HCT116 (cell line): ENCODE measurements at regions not wholly inside any gene's neighbourhood (a gene's known extent, or its start where the extent isn't known, plus 50 kb on each side); places are given as distances from the start of the nearest gene placed in this dataset.

Experiments used
- ATAC-seq: fragments of 200-7000 bp; cut with Tn5 transposase; 2 replicates; pipeline ENCODE4 v1.9.1; 2020; ENCODE audit warnings: mild to moderate bottlenecking, moderate library complexity
- BruUV-seq: library from RNA; stranded (reverse); fragments of 400-500 nt; replicated peaks from 2 replicates; lab custom pipeline; 2021; lab: Mats Ljungman, UMichigan
- CTCF ChIA-PET: fragments of 300-600 bp; sonication (Branson Sonifier 250); formaldehyde crosslinking; loops from one replicate; lab custom pipeline; 2021; ENCODE audit warnings: antibody characterized with exemption; lab: Charles Lee
- POLR2A ChIA-PET: fragments of 300-600, 350-600 bp; sonication (Branson Sonifier 250); formaldehyde crosslinking; loops from one replicate; lab custom pipeline; 2021; ENCODE audit warnings: antibody characterized with exemption; lab: Charles Lee
- RAD21 ChIA-PET, 2 experiments: fragments of 300-600 bp; sonication (Branson Sonifier 250); formaldehyde crosslinking; loops; one replicate each; lab custom pipeline; 2023; ENCODE audit warnings: low total read pairs in 2 of 2; ENCODE audit not compliant: uncharacterized antibody in 2 of 2, unreplicated experiment in 2 of 2, low non-redundant PET in 1 of 2; lab: Charles Lee
- DNase-seq: peaks from one replicate; pipeline ENCODE4 v3.0.0-alpha.2; 2010; ENCODE audit warnings: low read depth, low spot score
- H2AFZ ChIP-seq: fragments of 200-600 bp; shearing (Covaris generic), sonication (generic); 2 replicates; pipeline ENCODE4 v1.6.1; 2017; ENCODE audit warnings: low read depth, mixed run types, mixed read lengths, antibody characterized with exemption, low read length; ENCODE audit not compliant: poor library complexity, severe bottlenecking
- H3K27ac ChIP-seq: 2 replicates; pipeline ENCODE4 v1.5.1; 2012; ENCODE audit warnings: low read depth, low read length
- H3K27me3 ChIP-seq: fragments of 200-600 bp; sonication (generic); 2 replicates; pipeline ENCODE4 v1.6.1; 2016; ENCODE audit warnings: mixed run types, low read length, mixed read lengths; ENCODE audit not compliant: insufficient read depth
- H3K36me3 ChIP-seq, 2 experiments: fragments of 200-500 bp in 1 of 2; fragments of 200-600 bp in 1 of 2; sonication (Bioruptor generic) in 1 of 2; sonication (generic) in 1 of 2; 2 replicates each; pipeline versions ENCODE4 v1.5.1 to v1.6.1; 2014 to 2016; ENCODE audit warnings: low read length in 2 of 2, inconsistent platforms in 1 of 2, mixed read lengths in 1 of 2, mixed run types in 1 of 2; ENCODE audit not compliant: insufficient read depth in 2 of 2, control insufficient read depth in 1 of 2
- H3K4me1 ChIP-seq, 2 experiments: fragments of 200-600 bp in 1 of 2; sonication (generic) in 1 of 2; 2 replicates each; pipeline versions ENCODE4 v1.5.1 to v1.6.1; 2012 to 2017; ENCODE audit warnings: low read length in 2 of 2, inconsistent platforms in 1 of 2, mild to moderate bottlenecking in 1 of 2, mixed read lengths in 1 of 2, mixed run types in 1 of 2, moderate library complexity in 1 of 2; ENCODE audit not compliant: insufficient read depth in 2 of 2, control insufficient read depth in 1 of 2
- H3K4me2 ChIP-seq: fragments of 200-600 bp; sonication (generic); 2 replicates; pipeline ENCODE4 v1.6.1; 2017; ENCODE audit warnings: mixed run types, low read length, mixed read lengths
- H3K4me3 ChIP-seq, 2 experiments: fragments of 200-600 bp in 1 of 2; sonication (generic) in 1 of 2; replicated peaks in 1 of 2; 2 replicates each; pipeline ENCODE4 v1.5.1; 2011 to 2016; ENCODE audit warnings: low read length in 2 of 2, control low read depth in 1 of 2, low read depth in 1 of 2, mild to moderate bottlenecking in 1 of 2, mixed read lengths in 1 of 2, mixed run types in 1 of 2
- H3K79me2 ChIP-seq: fragments of 200-600 bp; sonication (generic); 2 replicates; pipeline ENCODE4 v1.6.1; 2017; ENCODE audit warnings: mild to moderate bottlenecking, mixed run types, low read length, moderate library complexity, mixed read lengths; ENCODE audit not compliant: insufficient read depth
- H3K9ac ChIP-seq: fragments of 200-600 bp; sonication (generic); 2 replicates; pipeline ENCODE4 v1.6.1; 2016; ENCODE audit warnings: low read length, mixed read lengths
- H3K9me2 ChIP-seq: fragments of 200-600 bp; sonication (generic), shearing (Covaris generic); 2 replicates; pipeline ENCODE4 v1.6.1; 2017; ENCODE audit warnings: mixed run types, mild to moderate bottlenecking, moderate library complexity; ENCODE audit not compliant: insufficient read depth
- H3K9me3 ChIP-seq, 2 experiments: fragments of 200-500 bp in 1 of 2; fragments of 200-600 bp in 1 of 2; sonication (Bioruptor generic) in 1 of 2; sonication (generic) in 1 of 2; 2 replicates each; pipeline ENCODE4 v1.6.1; 2014 to 2017; ENCODE audit warnings: low read length in 2 of 2, mixed read lengths in 2 of 2, inconsistent platforms in 1 of 2, low read depth in 1 of 2, mild to moderate bottlenecking in 1 of 2, mixed run types in 1 of 2, moderate library complexity in 1 of 2; ENCODE audit not compliant: control insufficient read depth in 1 of 2, insufficient read depth in 1 of 2
- H4K20me1 ChIP-seq: fragments of 200-600 bp; sonication (generic), shearing (Covaris generic); 2 replicates; pipeline ENCODE4 v1.6.1; 2017; ENCODE audit warnings: mixed run types, mild to moderate bottlenecking, moderate library complexity; ENCODE audit not compliant: insufficient read depth
- ATF3 ChIP-seq: IDR thresholded peaks from 2 replicates; pipeline ENCODE4 v1.6.1; 2012
- CEBPB ChIP-seq: IDR thresholded peaks from 2 replicates; pipeline ENCODE4 v1.6.1; 2012; ENCODE audit warnings: low read depth
- CTCF ChIP-seq, 3 experiments: fragments of 200-600 bp in 1 of 3; sonication (generic) in 1 of 3; IDR thresholded peaks in 2 of 3; conservative IDR thresholded peaks in 1 of 3; 2 replicates each; pipeline ENCODE4 v1.5.1; 2012 to 2017; ENCODE audit warnings: low read depth in 2 of 3, low read length in 2 of 3, antibody characterized with exemption in 1 of 3, borderline replicate concordance in 1 of 3, control low read depth in 1 of 3, mild to moderate bottlenecking in 1 of 3, mixed read lengths in 1 of 3, mixed run types in 1 of 3, moderate library complexity in 1 of 3; ENCODE audit not compliant: insufficient read depth in 1 of 3
- EGR1 ChIP-seq: IDR thresholded peaks from 2 replicates; pipeline ENCODE4 v1.6.1; 2012; ENCODE audit warnings: low read depth
- ELF1 ChIP-seq: IDR thresholded peaks from 2 replicates; pipeline ENCODE4 v1.6.1; 2012; ENCODE audit warnings: low read depth, borderline replicate concordance
- EZH2 ChIP-seq: fragments of 200-600 bp; sonication (generic); IDR thresholded peaks from 2 replicates; pipeline ENCODE4 v1.6.1; 2017; ENCODE audit warnings: antibody characterized with exemption, mixed run types
- EZH2phosphoT487 ChIP-seq: fragments of 200-600 bp; IDR thresholded peaks from 2 replicates; pipeline ENCODE4 v1.6.1; 2018; ENCODE audit warnings: antibody characterized with exemption, borderline replicate concordance
- FOSL1 ChIP-seq: IDR thresholded peaks from 2 replicates; pipeline ENCODE4 v1.6.1; 2012; ENCODE audit warnings: low read depth
- JUND ChIP-seq: IDR thresholded peaks from 2 replicates; pipeline ENCODE4 v1.6.1; 2012
- MAX ChIP-seq: IDR thresholded peaks from 2 replicates; pipeline ENCODE4 v1.6.1; 2012
- POLR2A ChIP-seq: IDR thresholded peaks from 2 replicates; pipeline ENCODE4 v1.7.0; 2011; ENCODE audit warnings: borderline replicate concordance; ENCODE audit not compliant: insufficient read depth, insufficient read length; ENCODE audit errors: extremely low read depth
- POLR2AphosphoS5 ChIP-seq: IDR thresholded peaks from 2 replicates; pipeline ENCODE4 v1.6.1; 2011; ENCODE audit warnings: mild to moderate bottlenecking, low read depth, low read length, moderate library complexity
- RAD21 ChIP-seq: IDR thresholded peaks from 2 replicates; pipeline ENCODE4 v1.6.1; 2012; ENCODE audit warnings: low read depth, mild to moderate bottlenecking
- REST ChIP-seq: IDR thresholded peaks from 2 replicates; pipeline ENCODE4 v1.6.1; 2012; ENCODE audit warnings: low read depth
- SIN3A ChIP-seq: IDR thresholded peaks from 2 replicates; pipeline ENCODE4 v1.6.1; 2012; ENCODE audit warnings: low read depth
- SP1 ChIP-seq: IDR thresholded peaks from 2 replicates; pipeline ENCODE4 v1.6.1; 2012; ENCODE audit warnings: low read depth
- SRF ChIP-seq: IDR thresholded peaks from 2 replicates; pipeline ENCODE4 v1.6.1; 2012; ENCODE audit warnings: low read depth
- TCF7L2 ChIP-seq: IDR thresholded peaks from 2 replicates; pipeline ENCODE4 v1.7.0; 2011; ENCODE audit warnings: borderline replicate concordance, inconsistent platforms; ENCODE audit not compliant: insufficient read depth, insufficient read length; ENCODE audit errors: extremely low read depth
- YY1 ChIP-seq: IDR thresholded peaks from 2 replicates; pipeline ENCODE4 v1.6.1; 2011; ENCODE audit warnings: low read length, low read depth, moderate library complexity, mild to moderate bottlenecking; ENCODE audit not compliant: insufficient replicate concordance; ENCODE audit errors: extremely low read depth
- ZBTB33 ChIP-seq: IDR thresholded peaks from 2 replicates; pipeline ENCODE4 v1.6.1; 2011; ENCODE audit warnings: mild to moderate bottlenecking, low read length, moderate library complexity; ENCODE audit not compliant: insufficient replicate concordance; ENCODE audit errors: extremely low read depth
- ZNF274 ChIP-seq: fragments of 200-500 bp; sonication (Bioruptor generic); IDR thresholded peaks from 2 replicates; pipeline ENCODE4 v1.6.1; 2014; ENCODE audit warnings: mild to moderate bottlenecking, low read depth, low read length, inconsistent platforms
- intact Hi-C: fragments of 100-400 bp; cut with micrococcal nuclease; formaldehyde crosslinking; loops from 2 replicates; pipeline ENCODE4 v1.10.0; 2022

- ATAC-seq (peak; percentile 92), DNase-seq (peak; percentile 70)
- no peaks in the 10 kb centered on the region for H3K79me2 ChIP-seq
- H3K9me2 ChIP-seq: no peaks in the 10 kb centered on the region
- RAD21 ChIA-PET: no interaction called here
- H3K9me3 ChIP-seq: no peaks in the 10 kb centered on the region
- no peaks in the 10 kb centered on the region for H3K36me3 ChIP-seq
- no TSS peak for BruUV-seq
- H2AFZ ChIP-seq: peak overlapping the region; percentile 19
- H3K4me1 ChIP-seq: peaks cover 13 to 25% of the 10 kb centered on the region in 2 experiments
- no peaks in the 10 kb centered on the region for H4K20me1 ChIP-seq
- H3K27me3 ChIP-seq: no peaks in the 10 kb centered on the region
- POLR2A ChIA-PET: interaction anchor here (0.7 kb wide), 1 partner anchor 32 kb away, joined by 6 read pairs; no protein-coding TSS in a partner anchor
- intact Hi-C loops: no loop called here
- no peak overlapping the region for H3K9ac ChIP-seq
- H3K27ac ChIP-seq: no peak overlapping the region; the same call in 1 of the 2 replicates
- H3K4me3 ChIP-seq: no peak overlapping the region
- peak overlapping the region; percentile 54 for H3K4me2 ChIP-seq
- CTCF ChIA-PET: interaction anchor here (1.2 kb wide), 1 partner anchor 24 kb away, joined by 4 read pairs; no protein-coding TSS in a partner anchor
- TF ChIP-seq ZNF274: no peak
- peak; percentile 73 for TF ChIP-seq FOSL1
- TF ChIP-seq TCF7L2: peak; percentile 29
- TF ChIP-seq CEBPB: no peak
- no peak for TF ChIP-seq ZBTB33
- TF ChIP-seq MAX: peak; percentile 89
- TF ChIP-seq SP1: peak; percentile 45
- peak; percentile 45 for TF ChIP-seq RAD21
- no peak for TF ChIP-seq EZH2phosphoT487
- no peak for TF ChIP-seq REST
- no peak for TF ChIP-seq ELF1
- peak; percentile 86 for TF ChIP-seq EGR1
- TF ChIP-seq EZH2: no peak
- no peak for TF ChIP-seq CTCF (IDR thresholded peaks at IDR 0.05 in 2 of 3, conservative IDR thresholded peaks at IDR 0.05 in 1 of 3; ENCODE audit: borderline replicate concordance in 1 of 3, insufficient read depth in 1 of 3, low read depth in 2 of 3, low read length in 2 of 3)
- TF ChIP-seq YY1: no peak
- TF ChIP-seq JUND: peak; percentile 79
- TF ChIP-seq ATF3: no peak
- no peak for TF ChIP-seq SRF
- TF ChIP-seq POLR2A: no peak
- TF ChIP-seq POLR2AphosphoS5: no peak; the same call in 1 of the 2 replicates
- TF ChIP-seq SIN3A: peak; percentile 62
These were observed 153.7 kb upstream of the SERTAD2 start for GRCh38 chr2:64807417-64807816.
